MM.1S (cell line): ENCODE measurements at regions not wholly inside any gene's neighbourhood (a gene's known extent, or its start where the extent isn't known, plus 50 kb on each side); places are given as distances from the start of the nearest gene placed in this dataset.

Experiments used
- EZH2 ChIP-seq: fragments of 300-600 bp; sonication (generic); optimal IDR thresholded peaks from 2 replicates; pipeline ENCODE3; 2017; ENCODE audit warnings: low read depth, mild to moderate bottlenecking, antibody characterized with exemption, low read length, mixed read lengths
- EZH2phosphoT487 ChIP-seq: fragments of 300-600 bp; sonication (generic); IDR thresholded peaks from 2 replicates; pipeline ENCODE4 v1.6.1; 2018; ENCODE audit warnings: antibody characterized with exemption, low read length
- TF ChIP-seq, protein P1 (sequence below): fragments of 300-600 bp; sonication (generic); IDR thresholded peaks from 2 replicates; pipeline ENCODE4 v1.5.1; 2016; ENCODE audit warnings: antibody characterized with exemption, low read length, mixed read lengths

DNA sequence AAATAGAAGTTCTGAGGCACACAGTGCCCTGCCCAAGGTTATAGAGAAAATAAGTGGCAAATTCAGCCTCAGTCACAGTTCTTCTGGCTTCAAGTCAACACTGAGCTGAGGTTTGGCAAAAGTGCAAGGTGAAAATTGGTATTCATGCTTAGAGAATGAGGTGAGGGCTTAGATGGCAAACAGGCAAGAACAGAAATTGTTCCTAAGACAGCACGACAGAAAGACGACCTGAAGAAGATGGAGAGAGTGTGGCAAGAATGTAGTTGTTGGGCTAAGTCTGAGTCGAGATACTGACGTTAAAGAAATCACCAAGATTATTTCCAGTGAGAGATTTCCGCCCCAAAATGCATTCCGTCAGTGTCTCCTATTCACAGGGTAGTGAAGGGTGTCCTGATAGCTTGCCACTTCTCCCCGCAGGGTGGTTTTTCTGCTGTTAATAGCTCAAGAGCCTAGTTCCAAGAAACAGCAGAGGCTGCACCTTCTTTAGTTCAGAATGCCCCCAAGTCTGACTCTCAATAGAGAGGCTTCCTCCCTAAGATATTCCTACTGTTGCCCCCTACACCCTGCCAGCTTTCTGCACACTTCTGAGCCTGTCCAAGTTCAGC, 260.8 kb upstream of the AMIGO2 start:
- TF ChIP-seq, protein P1, sequence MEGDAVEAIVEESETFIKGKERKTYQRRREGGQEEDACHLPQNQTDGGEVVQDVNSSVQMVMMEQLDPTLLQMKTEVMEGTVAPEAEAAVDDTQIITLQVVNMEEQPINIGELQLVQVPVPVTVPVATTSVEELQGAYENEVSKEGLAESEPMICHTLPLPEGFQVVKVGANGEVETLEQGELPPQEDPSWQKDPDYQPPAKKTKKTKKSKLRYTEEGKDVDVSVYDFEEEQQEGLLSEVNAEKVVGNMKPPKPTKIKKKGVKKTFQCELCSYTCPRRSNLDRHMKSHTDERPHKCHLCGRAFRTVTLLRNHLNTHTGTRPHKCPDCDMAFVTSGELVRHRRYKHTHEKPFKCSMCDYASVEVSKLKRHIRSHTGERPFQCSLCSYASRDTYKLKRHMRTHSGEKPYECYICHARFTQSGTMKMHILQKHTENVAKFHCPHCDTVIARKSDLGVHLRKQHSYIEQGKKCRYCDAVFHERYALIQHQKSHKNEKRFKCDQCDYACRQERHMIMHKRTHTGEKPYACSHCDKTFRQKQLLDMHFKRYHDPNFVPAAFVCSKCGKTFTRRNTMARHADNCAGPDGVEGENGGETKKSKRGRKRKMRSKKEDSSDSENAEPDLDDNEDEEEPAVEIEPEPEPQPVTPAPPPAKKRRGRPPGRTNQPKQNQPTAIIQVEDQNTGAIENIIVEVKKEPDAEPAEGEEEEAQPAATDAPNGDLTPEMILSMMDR = no peak
- TF ChIP-seq EZH2phosphoT487 (no peak), EZH2 (no peak)
